Inflammatory macrophage treated with lipopolysaccharide for 1 hour (primary cell): ENCODE measurements at regions not wholly inside any gene's neighbourhood (a gene's known extent, or its start where the extent isn't known, plus 50 kb on each side); places are given as distances from the start of the nearest gene placed in this dataset.
"Not testable (repeated sequence)": the region's sequence is repeated elsewhere in the genome, so short reads cannot be mapped to it uniquely, and the experiment has no call there.

Source experiments
- DNase-seq, 2 donors: peaks; one replicate each; pipeline ENCODE4 v3.0.0-alpha.2; 2020 to 2022

- not testable (repeated sequence) for DNase-seq
Measured at GRCh38 chr5:34096033-34096432, 53.0 kb upstream of the C1QTNF3 start.

GRCh38 chr5:34099891-34100290 is 56.9 kb upstream of the C1QTNF3 start:
- not testable (repeated sequence) for DNase-seq

GRCh38 chr5:34101567-34101966 is 58.6 kb upstream of the C1QTNF3 start:
- not testable (repeated sequence) for DNase-seq

- DNase-seq, result not testable (repeated sequence)
Measured at GRCh38 chr5:34108897-34109296, 65.9 kb upstream of the C1QTNF3 start.

GRCh38 chr5:34124280-34124679 is 81.3 kb upstream of the C1QTNF3 start:
- DNase-seq, result not testable (repeated sequence)

- DNase-seq, result not testable (repeated sequence)
Measured at GRCh38 chr5:34125354-34125753, 82.3 kb upstream of the C1QTNF3 start.

- not testable (repeated sequence) for DNase-seq
Measured at GRCh38 chr5:34126741-34127140, 83.7 kb upstream of the C1QTNF3 start.

- not testable (repeated sequence) for DNase-seq
Measured at GRCh38 chr5:34127818-34128217, 84.8 kb upstream of the C1QTNF3 start.

GRCh38 chr5:34128890-34129289 is 85.9 kb upstream of the C1QTNF3 start:
- DNase-seq, result not testable (repeated sequence)

GRCh38 chr5:34154988-34155387 is 112.0 kb upstream of the C1QTNF3 start:
- not testable (repeated sequence) for DNase-seq

GRCh38 chr5:34156703-34157414 is 113.8 kb upstream of the C1QTNF3 start:
- DNase-seq, result not testable (repeated sequence)

GRCh38 chr5:34160904-34161303 is 117.9 kb upstream of the C1QTNF3 start:
- not testable (repeated sequence) for DNase-seq

GRCh38 chr5:34171398-34171797 is 128.4 kb upstream of the C1QTNF3 start:
- DNase-seq, result not testable (repeated sequence)

GRCh38 chr5:34179453-34180190 is 136.6 kb upstream of the C1QTNF3 start:
- DNase-seq, result not testable (repeated sequence)

- DNase-seq, result not testable (repeated sequence)
Measured at GRCh38 chr5:34180225-34180624, 137.2 kb upstream of the C1QTNF3 start.

GRCh38 chr5:34180940-34181614 is 138.1 kb upstream of the C1QTNF3 start:
- not testable (repeated sequence) for DNase-seq

GRCh38 chr5:34185005-34185404 is 142.0 kb upstream of the C1QTNF3 start:
- DNase-seq, result not testable (repeated sequence)

- not testable (repeated sequence) for DNase-seq
Measured at GRCh38 chr5:34185572-34185971, 142.6 kb upstream of the C1QTNF3 start.

GRCh38 chr5:34186108-34186507 is 143.1 kb upstream of the C1QTNF3 start:
- DNase-seq, result not testable (repeated sequence)

GRCh38 chr5:34186865-34187264 is 143.9 kb upstream of the C1QTNF3 start:
- DNase-seq, result not testable (repeated sequence)

GRCh38 chr5:34187441-34187840 is 144.4 kb upstream of the C1QTNF3 start:
- not testable (repeated sequence) for DNase-seq

GRCh38 chr5:34188001-34188822 is 145.2 kb upstream of the C1QTNF3 start:
- peak; percentile 44 to 61 for DNase-seq
